ENCODE measurements at regions not wholly inside any gene's neighbourhood (a gene's known extent, or its start where the extent isn't known, plus 50 kb on each side); places are given as distances from the start of the nearest gene placed in this dataset.

DNA sequence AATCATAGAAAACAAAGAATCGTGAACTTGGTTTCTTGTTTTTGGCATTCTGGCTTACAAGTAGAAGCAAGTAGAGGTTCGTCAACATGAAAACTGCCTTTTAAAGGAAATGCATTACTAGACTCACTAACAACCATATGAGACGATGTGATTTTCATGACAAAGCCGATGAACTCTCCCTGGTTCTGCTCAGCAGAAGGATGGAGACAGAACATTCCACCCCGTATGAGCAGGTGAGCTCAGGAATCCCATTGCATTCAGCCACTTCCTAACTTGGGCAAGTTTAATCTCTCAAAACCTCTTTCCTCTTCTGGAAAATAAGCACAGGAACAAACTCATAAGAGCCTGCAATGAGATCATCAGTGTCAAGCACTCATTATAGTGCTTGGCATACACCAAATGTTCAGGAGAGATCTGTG lies 57.4 kb upstream of the SVIL start:
- in situ Hi-C loops (cut with MboI; ENCODE audit: low sequenced_read_pairs): no loop called here
- Histone ChIP-seq H3K9me3 (no peaks in the 10 kb centered on the region), H3K27me3 (ENCODE audit: low read depth) (no peaks in the 10 kb centered on the region), H3K4me1 (no peaks in the 10 kb centered on the region), H3K4me3 (no peak overlapping the region), H3K36me3 (replicated peaks) (no peaks in the 10 kb centered on the region; the same call in 1 of the 2 replicates)
- no peak for DNase-seq (ENCODE audit: low spot score in 2 of 2)

- H3K9me3 ChIP-seq: no peaks in the 10 kb centered on the region
- in situ Hi-C loops (cut with MboI; ENCODE audit: low sequenced_read_pairs): no loop called here
- H3K27me3 ChIP-seq (ENCODE audit: low read depth): no peaks in the 10 kb centered on the region
- DNase-seq (ENCODE audit: low spot score in 2 of 2): no peak
- no peak overlapping the region for H3K4me3 ChIP-seq
- no peaks in the 10 kb centered on the region for H3K4me1 ChIP-seq
- no peaks in the 10 kb centered on the region; the same call in 1 of the 2 replicates for H3K36me3 ChIP-seq (replicated peaks)
These were observed 56.8 kb upstream of the SVIL start for GRCh38 chr10:29691564-29692072.

GRCh38 chr10:29689001-29689400 lies 54.2 kb upstream of the SVIL start:
- no peaks in the 10 kb centered on the region for H3K27me3 ChIP-seq (ENCODE audit: low read depth)
- H3K4me3 ChIP-seq: no peak overlapping the region
- H3K36me3 ChIP-seq (replicated peaks): no peaks in the 10 kb centered on the region; the same call in 1 of the 2 replicates
- H3K9me3 ChIP-seq: no peaks in the 10 kb centered on the region
- in situ Hi-C loops (cut with MboI; ENCODE audit: low sequenced_read_pairs): no loop called here
- H3K4me1 ChIP-seq: no peaks in the 10 kb centered on the region
- DNase-seq (ENCODE audit: low spot score in 2 of 2): no peak

DNA sequence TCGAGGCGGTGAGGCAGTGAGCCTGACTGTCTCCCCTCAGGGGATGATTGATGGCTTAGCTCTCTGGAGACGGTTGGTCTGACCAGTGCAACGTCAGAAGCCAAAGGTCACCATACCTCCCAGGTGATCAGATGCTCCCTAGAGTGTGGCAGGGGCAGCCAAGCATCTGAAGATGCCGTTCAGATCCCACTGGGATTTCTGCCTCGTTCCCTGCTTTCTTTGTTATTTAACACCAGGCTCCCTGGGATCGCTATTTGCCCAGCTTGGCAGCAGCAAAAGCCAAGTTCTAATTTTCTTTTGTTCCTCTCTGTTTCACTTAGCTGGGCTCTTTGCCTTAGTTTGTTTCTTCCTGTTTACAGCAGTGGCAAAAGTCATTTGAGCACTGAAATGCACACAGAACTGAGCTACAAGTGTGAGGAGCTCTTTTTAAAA lies 53.5 kb upstream of the SVIL start:
- Histone ChIP-seq H3K4me3 (no peak overlapping the region), H3K4me1 (no peaks in the 10 kb centered on the region), H3K36me3 (replicated peaks) (no peaks in the 10 kb centered on the region; the same call in 1 of the 2 replicates), H3K27me3 (ENCODE audit: low read depth) (no peaks in the 10 kb centered on the region), H3K9me3 (no peaks in the 10 kb centered on the region)
- in situ Hi-C loops (cut with MboI; ENCODE audit: low sequenced_read_pairs): no loop called here
- no peak for DNase-seq (ENCODE audit: low spot score in 2 of 2)

DNA sequence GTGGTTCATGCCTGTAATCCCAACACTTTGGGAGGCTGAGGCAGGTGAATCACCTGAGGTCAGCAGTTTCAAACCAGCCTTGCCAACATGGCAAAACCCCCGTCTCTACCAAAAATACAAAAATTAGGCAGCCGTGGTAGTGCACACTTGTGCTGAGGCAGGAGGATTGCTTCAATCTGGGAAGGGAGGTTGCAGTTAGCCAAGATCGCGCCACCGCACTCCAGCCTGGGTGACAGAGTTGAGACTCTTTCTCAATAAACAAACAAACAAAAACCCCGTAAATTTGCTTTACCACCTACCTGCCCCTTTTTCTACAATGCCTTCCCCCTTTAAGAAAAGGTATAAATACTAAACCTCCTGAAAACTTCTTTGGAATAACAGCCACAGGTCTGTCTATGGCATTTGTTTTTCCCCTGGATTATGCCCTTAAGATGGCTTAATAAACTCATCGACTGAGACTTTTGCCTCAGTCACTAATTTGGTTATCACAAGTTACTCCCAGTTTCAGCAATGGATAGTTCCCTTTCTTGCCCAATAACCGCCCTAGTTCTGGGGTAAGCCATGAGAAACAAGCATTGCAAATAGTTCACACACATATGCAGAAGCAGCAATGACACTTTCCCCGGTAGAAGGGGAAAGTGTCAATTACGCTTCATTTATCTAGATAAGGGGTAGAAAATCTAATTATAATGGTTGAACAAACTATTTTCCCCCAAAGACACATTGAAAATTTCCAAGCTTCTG lies 52.8 kb upstream of the SVIL start:
- H3K9me3 ChIP-seq: no peaks in the 10 kb centered on the region
- in situ Hi-C loops (cut with MboI; ENCODE audit: low sequenced_read_pairs): no loop called here
- no peaks in the 10 kb centered on the region for H3K27me3 ChIP-seq (ENCODE audit: low read depth)
- H3K4me3 ChIP-seq: no peak overlapping the region
- DNase-seq (ENCODE audit: low spot score in 2 of 2): no peak
- H3K4me1 ChIP-seq: no peaks in the 10 kb centered on the region
- H3K36me3 ChIP-seq (replicated peaks): no peaks in the 10 kb centered on the region; the same call in 1 of the 2 replicates

- no peak for DNase-seq (ENCODE audit: low spot score in 2 of 2)
- Histone ChIP-seq H3K27me3 (ENCODE audit: low read depth) (no peaks in the 10 kb centered on the region), H3K4me1 (no peaks in the 10 kb centered on the region), H3K4me3 (no peak overlapping the region), H3K36me3 (replicated peaks) (no peaks in the 10 kb centered on the region), H3K9me3 (no peaks in the 10 kb centered on the region)
- in situ Hi-C loops (cut with MboI; ENCODE audit: low sequenced_read_pairs): no loop called here
These were observed 50.7 kb upstream of the SVIL start for GRCh38 chr10:29685506-29685905.

All from HAP-1 (cell line).